GM12873 (cell line): ENCODE measurements at regions not wholly inside any gene's neighbourhood (a gene's known extent, or its start where the extent isn't known, plus 50 kb on each side); places are given as distances from the start of the nearest gene placed in this dataset.

ENCODE experiments used
- CTCF ChIP-seq: IDR thresholded peaks from 2 replicates; pipeline ENCODE4 v1.5.1; 2012; ENCODE audit warnings: low read depth, mild to moderate bottlenecking, moderate library complexity, low read length, control low read depth; ENCODE audit not compliant: insufficient read depth; ENCODE audit errors: missing control alignments

GRCh38 chr13:80469105-80469852 lies 128.4 kb upstream of the SPRY2 start:
- no peak for TF ChIP-seq CTCF

- no peak for TF ChIP-seq CTCF
These were observed 124.4 kb upstream of the SPRY2 start for GRCh38 chr13:80465321-80465720.

- no peak for TF ChIP-seq CTCF
These were observed 122.9 kb upstream of the SPRY2 start for GRCh38 chr13:80463673-80464352.

GRCh38 chr13:80462567-80462966 lies 121.6 kb upstream of the SPRY2 start:
- no peak for TF ChIP-seq CTCF

- no peak for TF ChIP-seq CTCF
These were observed 121.1 kb upstream of the SPRY2 start for GRCh38 chr13:80462037-80462436.

- TF ChIP-seq CTCF, result no peak
These were observed 117.6 kb upstream of the SPRY2 start for GRCh38 chr13:80458543-80458942.

GRCh38 chr13:80454245-80454644 lies 113.3 kb upstream of the SPRY2 start:
- TF ChIP-seq CTCF, result no peak
